ENCODE measurements at regions not wholly inside any gene's neighbourhood (a gene's known extent, or its start where the extent isn't known, plus 50 kb on each side); places are given as distances from the start of the nearest gene placed in this dataset.

DNA sequence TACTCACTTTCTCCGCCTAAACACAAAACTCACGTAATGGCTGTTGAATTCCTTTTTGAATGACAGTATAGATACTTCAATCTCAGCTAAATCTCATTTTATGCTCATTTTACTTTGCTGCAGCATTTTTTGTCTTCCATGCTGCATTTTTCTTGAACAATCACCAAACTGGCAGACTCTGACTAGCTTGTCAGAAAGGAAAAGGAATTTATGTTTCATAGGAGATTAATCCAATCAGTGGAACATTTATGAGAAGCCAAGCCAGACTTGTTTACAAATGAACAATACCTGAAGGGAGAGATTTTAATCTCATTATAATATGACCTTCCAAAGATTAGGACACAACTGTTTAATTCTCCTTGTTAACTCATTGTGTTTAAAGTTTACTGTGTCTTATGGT is 1044.3 kb downstream of the DIAPH3 start:
- Histone ChIP-seq H3K79me2 (ENCODE audit: insufficient read depth, low read length) (no peaks in the 10 kb centered on the region), H3K27me3 (ENCODE audit: control insufficient read depth in 1 of 2, insufficient read depth in 2 of 2, low read length in 2 of 2) (no peaks in the 10 kb centered on the region), H3K9ac (ENCODE audit: insufficient read depth, low read depth, low read length) (no peak overlapping the region), H3K27ac (ENCODE audit: extremely low read length, insufficient read depth, low read length) (no peak overlapping the region), H3K4me3 (replicated peaks in 1 of 3; ENCODE audit: insufficient read depth in 1 of 3, low read depth in 2 of 3, low read length in 3 of 3) (no peak overlapping the region), H3K4me1 (ENCODE audit: insufficient read depth, low read length) (no peaks in the 10 kb centered on the region), H4K20me1 (ENCODE audit: insufficient read depth, low read length) (no peaks in the 10 kb centered on the region), H2AFZ (ENCODE audit: low read length) (no peak overlapping the region), H3K4me2 (ENCODE audit: low read depth, low read length) (no peak overlapping the region), H3K36me3 (replicated peaks in 1 of 2; ENCODE audit: control insufficient read depth in 1 of 2, insufficient read depth in 2 of 2, low read length in 2 of 2) (no peaks in the 10 kb centered on the region), H3K9me3 (ENCODE audit: low read length) (no peaks in the 10 kb centered on the region)
- TF ChIP-seq, protein P1, sequence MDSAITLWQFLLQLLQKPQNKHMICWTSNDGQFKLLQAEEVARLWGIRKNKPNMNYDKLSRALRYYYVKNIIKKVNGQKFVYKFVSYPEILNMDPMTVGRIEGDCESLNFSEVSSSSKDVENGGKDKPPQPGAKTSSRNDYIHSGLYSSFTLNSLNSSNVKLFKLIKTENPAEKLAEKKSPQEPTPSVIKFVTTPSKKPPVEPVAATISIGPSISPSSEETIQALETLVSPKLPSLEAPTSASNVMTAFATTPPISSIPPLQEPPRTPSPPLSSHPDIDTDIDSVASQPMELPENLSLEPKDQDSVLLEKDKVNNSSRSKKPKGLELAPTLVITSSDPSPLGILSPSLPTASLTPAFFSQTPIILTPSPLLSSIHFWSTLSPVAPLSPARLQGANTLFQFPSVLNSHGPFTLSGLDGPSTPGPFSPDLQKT (CRISPR knock-in tag; IDR thresholded peaks at IDR 0.05; ENCODE audit: borderline replicate concordance) = no peak
- TF ChIP-seq XBP1 (CRISPR knock-in tag; IDR thresholded peaks at IDR 0.05) (no peak), CENPT (CRISPR knock-in tag; IDR thresholded peaks at IDR 0.05; ENCODE audit: low read depth) (no peak), NRL (CRISPR knock-in tag; IDR thresholded peaks at IDR 0.05; ENCODE audit: borderline replicate concordance) (no peak), MEIS1 (CRISPR knock-in tag; IDR thresholded peaks at IDR 0.05; ENCODE audit: borderline replicate concordance) (no peak), ZNF788 (CRISPR knock-in tag; IDR thresholded peaks at IDR 0.05; ENCODE audit: borderline replicate concordance) (no peak), HNRNPH1 (optimal IDR thresholded peaks at IDR 0.05; ENCODE audit: low read depth, low read length) (no peak)
- TF ChIP-seq, protein P2, sequence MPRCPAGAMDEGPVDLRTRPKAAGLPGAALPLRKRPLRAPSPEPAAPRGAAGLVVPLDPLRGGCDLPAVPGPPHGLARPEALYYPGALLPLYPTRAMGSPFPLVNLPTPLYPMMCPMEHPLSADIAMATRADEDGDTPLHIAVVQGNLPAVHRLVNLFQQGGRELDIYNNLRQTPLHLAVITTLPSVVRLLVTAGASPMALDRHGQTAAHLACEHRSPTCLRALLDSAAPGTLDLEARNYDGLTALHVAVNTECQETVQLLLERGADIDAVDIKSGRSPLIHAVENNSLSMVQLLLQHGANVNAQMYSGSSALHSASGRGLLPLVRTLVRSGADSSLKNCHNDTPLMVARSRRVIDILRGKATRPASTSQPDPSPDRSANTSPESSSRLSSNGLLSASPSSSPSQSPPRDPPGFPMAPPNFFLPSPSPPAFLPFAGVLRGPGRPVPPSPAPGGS (CRISPR knock-in tag; IDR thresholded peaks at IDR 0.05) = no peak
- TF ChIP-seq, protein P3, sequence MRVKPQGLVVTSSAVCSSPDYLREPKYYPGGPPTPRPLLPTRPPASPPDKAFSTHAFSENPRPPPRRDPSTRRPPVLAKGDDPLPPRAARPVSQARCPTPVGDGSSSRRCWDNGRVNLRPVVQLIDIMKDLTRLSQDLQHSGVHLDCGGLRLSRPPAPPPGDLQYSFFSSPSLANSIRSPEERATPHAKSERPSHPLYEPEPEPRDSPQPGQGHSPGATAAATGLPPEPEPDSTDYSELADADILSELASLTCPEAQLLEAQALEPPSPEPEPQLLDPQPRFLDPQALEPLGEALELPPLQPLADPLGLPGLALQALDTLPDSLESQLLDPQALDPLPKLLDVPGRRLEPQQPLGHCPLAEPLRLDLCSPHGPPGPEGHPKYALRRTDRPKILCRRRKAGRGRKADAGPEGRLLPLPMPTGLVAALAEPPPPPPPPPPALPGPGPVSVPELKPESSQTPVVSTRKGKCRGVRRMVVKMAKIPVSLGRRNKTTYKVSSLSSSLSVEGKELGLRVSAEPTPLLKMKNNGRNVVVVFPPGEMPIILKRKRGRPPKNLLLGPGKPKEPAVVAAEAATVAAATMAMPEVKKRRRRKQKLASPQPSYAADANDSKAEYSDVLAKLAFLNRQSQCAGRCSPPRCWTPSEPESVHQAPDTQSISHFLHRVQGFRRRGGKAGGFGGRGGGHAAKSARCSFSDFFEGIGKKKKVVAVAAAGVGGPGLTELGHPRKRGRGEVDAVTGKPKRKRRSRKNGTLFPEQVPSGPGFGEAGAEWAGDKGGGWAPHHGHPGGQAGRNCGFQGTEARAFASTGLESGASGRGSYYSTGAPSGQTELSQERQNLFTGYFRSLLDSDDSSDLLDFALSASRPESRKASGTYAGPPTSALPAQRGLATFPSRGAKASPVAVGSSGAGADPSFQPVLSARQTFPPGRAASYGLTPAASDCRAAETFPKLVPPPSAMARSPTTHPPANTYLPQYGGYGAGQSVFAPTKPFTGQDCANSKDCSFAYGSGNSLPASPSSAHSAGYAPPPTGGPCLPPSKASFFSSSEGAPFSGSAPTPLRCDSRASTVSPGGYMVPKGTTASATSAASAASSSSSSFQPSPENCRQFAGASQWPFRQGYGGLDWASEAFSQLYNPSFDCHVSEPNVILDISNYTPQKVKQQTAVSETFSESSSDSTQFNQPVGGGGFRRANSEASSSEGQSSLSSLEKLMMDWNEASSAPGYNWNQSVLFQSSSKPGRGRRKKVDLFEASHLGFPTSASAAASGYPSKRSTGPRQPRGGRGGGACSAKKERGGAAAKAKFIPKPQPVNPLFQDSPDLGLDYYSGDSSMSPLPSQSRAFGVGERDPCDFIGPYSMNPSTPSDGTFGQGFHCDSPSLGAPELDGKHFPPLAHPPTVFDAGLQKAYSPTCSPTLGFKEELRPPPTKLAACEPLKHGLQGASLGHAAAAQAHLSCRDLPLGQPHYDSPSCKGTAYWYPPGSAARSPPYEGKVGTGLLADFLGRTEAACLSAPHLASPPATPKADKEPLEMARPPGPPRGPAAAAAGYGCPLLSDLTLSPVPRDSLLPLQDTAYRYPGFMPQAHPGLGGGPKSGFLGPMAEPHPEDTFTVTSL (CRISPR knock-in tag; IDR thresholded peaks at IDR 0.05; ENCODE audit: borderline replicate concordance) = no peak
- CTCF ChIA-PET (ENCODE audit: low intra/inter-chr PET ratio, low total read pairs) = no interaction called here
- in situ Hi-C loops (cut with HindIII; ENCODE audit: extremely low pct_ligation_motif_present, low pct_unique_long_range_greater_than_20kb) (no loop called here), intact Hi-C loops (cut with micrococcal nuclease; ENCODE audit: unreplicated experiment) (no loop called here)
- FAIRE-seq (no peak), DNase-seq (ENCODE audit: low spot score) (no peak), ATAC-seq (no peak)
- BruUV-seq (replicated peaks) = no TSS peak
- 35% methylated on average over 2 of the region's 2 CpGs for WGBS (ENCODE audit: low lambda C conversion rate)
- POLR2A ChIA-PET = no interaction called here

Data from HepG2 (cell line).